Medulla oblongata (tissue), 1 donor: ENCODE measurements at regions not wholly inside any gene's neighbourhood (a gene's known extent, or its start where the extent isn't known, plus 50 kb on each side); places are given as distances from the start of the nearest gene placed in this dataset.
"Not testable (repeated sequence)": the region's sequence is repeated elsewhere in the genome, so short reads cannot be mapped to it uniquely, and the experiment has no call there.

Source experiments
- DNase-seq: peaks from one replicate; pipeline ENCODE4 v3.0.0-alpha.2; 2015; ENCODE audit errors: extremely low spot score

DNA sequence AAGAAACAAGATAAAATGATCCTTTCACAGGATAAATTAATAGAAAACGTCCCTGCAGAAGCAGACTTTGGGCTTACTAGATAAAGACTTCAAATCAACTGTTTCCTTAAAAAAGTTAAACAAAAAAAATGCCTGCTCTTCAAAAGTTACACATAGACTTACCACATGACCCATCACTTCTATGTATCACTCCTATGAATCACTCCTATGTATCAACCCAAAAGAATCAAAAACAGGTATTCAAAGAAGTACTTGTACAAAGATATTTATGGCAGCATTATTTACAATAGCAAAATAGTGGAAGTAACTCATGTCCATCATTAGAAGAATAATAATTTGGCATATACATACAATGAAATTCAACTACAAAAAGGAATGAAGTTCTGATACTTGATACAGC is 56.3 kb upstream of the PRDM9 start:
- DNase-seq = no peak

DNA sequence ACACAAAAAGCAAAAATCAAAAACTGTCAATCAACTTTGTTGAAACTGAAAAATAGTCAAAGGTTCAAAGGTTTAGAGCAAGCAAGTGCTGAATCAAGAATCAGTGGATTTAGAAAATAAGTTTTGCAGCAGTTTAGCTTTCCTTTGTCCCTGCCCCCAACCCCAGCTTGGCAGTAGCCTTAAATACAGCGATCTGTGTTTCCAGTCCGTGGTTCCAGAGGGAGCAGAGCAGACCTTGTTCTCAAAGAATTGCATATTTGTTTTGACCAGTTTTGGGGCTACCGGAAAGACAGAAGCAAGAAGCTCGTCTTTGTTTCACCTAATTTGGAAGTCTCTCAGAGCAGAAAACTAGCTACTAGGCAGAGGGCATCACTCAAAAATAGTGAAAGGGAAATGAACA is 57.2 kb upstream of the PRDM9 start:
- DNase-seq = peak; percentile 5

DNA sequence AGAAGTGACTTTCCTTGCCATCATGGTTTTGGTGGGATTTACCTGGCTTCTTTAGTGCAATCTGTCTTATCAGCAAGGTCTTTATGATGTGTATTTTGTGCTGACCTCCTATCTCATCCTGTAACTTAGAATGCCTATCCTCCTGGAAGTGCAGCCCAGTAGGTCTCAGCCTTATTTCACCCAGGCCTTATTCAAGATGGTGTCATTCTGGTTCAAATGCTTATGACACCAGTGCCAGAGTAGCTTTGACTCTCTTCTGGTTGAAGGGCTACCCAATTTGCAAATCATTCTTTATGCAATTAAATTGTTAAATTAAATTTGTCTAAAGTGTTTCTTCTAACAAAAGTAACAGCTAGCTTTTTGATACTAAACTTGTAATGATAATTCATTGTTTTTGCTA is 58.8 kb upstream of the PRDM9 start:
- no peak for DNase-seq

DNA sequence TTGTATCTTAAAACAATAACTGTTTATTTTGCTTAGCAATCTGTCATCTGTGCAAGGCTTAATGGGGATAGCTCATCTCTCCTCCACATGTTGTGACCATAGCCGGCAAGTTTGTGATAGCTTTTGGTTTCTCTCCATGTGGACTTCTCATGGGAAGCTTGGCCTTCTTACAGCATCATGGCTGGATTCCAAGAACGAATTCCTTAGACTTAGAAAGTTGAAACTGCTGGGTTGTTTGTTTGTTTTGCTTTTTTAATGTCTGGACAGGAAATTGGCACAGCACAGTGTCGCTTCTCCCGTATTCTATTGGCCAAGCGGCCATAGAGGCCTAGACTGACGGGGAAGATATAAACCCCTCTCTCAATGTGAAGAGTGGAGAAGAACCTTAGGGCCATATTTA is 61.0 kb upstream of the PRDM9 start:
- DNase-seq = peak; percentile 12

DNA sequence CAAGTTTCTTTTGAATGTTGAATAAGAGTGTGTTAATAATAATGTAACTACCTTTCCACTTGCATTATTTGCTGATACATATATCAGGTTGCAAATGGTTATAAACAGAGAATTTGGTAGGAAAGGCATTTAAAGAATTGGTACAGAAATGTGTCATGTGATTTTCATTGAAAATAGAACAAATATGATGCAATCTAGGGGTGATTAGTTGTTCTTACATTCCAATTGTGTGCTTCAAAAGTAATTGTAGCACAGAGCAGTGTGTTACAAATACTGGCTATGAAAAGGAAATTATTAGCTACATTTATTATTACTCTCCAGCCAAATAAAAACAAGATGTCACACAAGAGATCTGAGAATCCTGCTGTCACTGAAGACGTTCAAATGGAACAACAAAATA is 61.8 kb upstream of the PRDM9 start:
- DNase-seq = no peak

DNA sequence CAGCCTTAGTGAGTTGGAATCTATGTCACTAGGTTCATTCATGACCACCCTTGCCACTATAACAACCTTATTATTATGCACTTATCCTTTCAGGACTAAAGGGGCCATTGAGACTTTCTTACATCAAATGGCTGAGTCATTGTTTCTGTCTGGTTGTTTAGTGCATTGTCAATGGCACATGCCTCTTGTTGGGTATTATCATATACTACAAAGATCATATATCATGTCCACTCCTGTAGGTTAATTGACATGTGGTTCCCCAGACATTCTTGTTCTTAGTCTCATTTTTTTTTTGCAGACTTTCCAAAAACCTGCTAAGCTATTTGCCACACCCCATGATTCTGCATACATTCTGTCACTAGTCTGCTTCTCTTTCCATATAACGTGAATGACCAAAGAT is 66.7 kb upstream of the PRDM9 start:
- DNase-seq = no peak

DNA sequence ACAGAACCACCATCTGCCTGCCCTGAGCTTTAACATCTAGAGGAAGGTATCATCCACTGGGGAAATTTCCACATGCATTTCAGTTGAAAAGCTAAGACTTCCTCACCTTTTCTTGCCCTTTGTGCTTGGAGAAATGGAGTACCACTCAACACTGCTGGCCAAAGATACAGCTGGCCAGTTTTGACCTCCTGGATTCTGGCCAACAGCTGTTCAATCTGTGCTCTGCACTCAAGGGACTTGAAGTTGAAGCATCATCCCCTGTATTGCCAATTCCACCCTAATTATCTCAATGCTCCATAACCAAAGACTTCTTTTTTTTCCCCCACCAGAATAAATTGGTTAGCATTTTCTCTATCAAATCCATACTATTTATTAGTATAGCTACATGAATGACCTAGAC is 70.4 kb upstream of the PRDM9 start:
- no peak for DNase-seq

DNA sequence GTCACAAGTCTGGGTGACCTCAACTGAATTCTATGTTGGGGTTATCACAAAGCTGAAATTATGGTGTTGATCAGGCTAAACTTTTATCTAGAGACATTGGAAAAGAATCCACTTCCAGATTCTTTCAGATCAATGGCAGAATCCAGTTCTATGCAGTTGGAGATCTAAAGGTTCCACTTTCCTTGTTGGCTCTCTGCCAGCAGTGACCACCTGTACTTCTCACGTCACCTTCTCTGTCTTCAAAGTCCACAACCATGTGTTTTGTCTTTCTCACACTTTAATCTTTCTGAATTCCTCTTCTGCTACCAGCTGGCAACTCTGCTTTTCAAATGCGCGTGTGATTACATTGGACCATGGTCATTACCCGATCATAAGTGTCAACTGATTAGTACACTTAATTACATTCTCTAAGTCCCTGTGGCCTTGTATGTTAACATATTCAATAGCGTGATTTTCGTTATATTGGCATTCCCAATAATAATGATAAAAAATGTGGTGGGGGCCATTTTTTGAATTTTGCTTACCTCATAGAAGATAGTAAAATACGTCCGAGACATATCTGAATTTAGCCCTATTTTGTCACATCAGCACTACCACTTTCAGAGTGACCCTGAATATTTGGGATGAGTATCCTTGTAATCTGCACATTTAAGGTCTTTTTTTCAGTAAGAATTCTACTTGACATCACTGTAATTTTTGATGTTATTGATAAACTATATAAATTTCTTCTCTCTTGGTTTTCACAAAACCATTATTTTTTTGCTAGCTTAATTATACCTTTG is 73.7 kb upstream of the PRDM9 start:
- DNase-seq = no peak

DNA sequence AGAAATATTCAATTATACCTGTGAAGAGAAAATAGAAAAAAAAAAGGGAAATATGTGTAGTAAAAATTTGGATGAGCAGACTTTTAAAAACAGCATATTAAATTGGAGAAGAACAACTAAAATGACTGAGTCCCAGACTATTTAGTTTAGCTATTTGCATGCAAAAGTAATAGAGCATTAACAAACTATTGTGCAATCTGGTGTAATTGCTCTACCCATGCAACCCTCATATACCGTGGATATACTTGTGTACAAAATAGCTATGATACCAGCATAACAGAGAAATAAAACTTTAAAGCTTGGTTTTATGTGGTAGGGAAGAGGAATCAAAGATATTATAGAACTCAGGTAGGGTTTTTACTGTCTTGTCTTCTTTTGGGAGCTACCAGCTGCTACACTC is 78.7 kb upstream of the PRDM9 start:
- no peak for DNase-seq

DNA sequence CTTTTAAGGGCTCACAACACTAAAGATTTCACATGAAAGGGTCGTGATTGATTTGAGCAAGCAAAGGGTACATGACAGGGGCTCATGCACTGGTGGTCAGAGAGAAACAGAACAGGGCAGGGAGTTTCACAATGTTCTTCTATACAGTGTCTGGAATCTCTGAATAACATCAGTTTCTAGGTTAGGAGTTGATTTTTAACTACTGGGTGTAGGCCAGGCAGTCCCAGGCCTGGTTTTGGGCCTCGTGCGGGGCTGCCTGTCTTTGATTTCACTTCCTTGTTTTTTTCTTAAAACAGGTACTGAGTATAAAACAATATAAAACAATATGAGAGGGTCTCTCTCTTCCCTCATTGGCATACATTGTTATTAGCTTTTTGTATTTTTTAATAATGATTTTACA is 87.2 kb upstream of the PRDM9 start:
- not testable (repeated sequence) for DNase-seq

DNA sequence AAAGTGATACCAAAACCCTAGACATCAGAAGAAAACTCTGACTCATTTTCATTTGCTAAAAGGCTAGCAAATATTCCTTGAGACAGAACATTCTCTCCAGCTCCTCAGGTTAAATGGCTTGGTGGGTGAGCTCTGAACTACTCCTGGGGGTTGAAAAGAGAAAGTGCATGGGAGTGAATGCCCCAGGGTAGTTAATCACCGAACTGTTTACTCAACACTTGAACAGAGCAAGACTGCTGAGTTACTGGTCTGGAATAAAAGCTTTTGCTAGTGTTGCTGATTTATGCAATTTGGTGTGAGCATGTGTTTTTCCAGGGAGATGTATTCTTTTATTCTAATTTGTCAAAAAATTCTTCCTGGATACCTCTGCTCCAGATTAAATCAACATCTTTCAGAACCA is 88.3 kb upstream of the PRDM9 start:
- no peak for DNase-seq

DNA sequence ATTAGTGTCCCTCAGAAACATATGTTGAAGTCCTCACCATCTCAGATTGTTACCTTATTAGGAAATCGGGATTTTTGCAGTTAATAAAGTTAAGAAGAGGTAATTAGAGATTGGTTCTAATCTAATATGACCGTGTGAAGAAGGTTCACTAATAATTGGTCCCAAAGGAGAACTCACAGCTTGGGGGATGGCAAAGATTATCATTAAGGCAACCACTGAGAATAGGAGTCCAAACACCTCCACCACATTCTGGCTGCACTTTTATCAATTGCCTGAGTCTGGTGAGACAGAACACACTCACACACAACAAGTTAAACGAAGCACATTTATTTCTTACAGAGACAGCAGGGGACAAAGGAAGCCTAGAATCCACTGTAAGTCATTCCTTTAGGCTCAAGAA is 94.9 kb upstream of the PRDM9 start:
- DNase-seq = no peak

DNA sequence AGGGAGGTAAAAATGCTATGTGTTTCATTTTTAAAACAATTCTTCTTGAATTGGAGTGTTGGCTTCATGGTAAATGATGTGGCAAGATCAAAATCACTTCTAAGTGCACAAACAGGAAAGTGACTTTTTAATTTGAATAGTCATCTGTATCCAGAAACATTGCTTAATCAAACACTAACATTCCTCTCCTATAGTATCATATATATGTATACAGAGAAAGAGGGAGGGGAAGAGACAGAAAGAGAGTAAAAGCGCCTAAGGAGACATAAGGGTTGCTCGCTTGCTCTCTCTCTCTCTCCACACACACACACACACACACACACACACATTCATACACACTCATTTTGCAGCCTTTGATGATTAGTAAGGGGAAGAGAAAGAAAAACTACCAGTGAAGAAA is 95.4 kb upstream of the PRDM9 start:
- DNase-seq = no peak

DNA sequence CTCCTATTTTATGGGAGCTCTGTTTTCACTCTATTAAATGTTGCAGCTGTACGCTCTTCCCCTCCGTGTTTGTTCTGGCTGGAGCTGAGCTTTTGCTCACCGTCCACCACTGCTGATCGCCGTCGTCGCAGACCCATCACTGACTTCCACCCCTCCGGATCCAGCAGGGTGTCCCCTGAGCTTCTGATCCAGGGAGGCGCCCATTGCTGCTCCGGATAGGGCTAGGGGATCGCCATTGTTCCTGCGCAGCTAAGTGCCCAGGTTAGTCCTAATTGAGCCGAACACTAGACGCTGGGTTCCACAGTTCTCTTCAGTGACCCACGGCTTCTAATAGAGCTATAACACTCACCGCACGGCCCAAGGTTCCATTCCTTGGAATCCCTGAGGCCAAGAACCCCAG is 96.2 kb upstream of the PRDM9 start:
- DNase-seq = no peak

DNA sequence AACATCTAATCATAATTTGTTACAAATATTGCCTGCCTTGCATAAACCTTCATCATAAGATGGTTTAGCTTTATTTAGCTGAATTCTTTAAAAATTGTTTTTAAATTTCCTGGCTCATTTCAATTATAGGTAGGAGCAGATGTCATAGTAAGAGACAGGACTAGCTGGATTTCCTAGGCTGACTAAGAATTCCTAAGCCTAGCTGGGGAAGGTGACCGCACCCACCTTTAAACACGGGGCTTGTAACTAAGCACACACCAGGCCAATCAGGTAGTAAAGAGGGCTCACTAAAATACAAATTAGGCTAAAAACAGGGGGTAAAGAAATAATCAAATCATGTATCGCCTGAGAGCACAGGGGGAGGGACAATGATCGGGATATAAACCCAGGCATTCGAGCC is 96.6 kb upstream of the PRDM9 start:
- not testable (repeated sequence) for DNase-seq

DNA sequence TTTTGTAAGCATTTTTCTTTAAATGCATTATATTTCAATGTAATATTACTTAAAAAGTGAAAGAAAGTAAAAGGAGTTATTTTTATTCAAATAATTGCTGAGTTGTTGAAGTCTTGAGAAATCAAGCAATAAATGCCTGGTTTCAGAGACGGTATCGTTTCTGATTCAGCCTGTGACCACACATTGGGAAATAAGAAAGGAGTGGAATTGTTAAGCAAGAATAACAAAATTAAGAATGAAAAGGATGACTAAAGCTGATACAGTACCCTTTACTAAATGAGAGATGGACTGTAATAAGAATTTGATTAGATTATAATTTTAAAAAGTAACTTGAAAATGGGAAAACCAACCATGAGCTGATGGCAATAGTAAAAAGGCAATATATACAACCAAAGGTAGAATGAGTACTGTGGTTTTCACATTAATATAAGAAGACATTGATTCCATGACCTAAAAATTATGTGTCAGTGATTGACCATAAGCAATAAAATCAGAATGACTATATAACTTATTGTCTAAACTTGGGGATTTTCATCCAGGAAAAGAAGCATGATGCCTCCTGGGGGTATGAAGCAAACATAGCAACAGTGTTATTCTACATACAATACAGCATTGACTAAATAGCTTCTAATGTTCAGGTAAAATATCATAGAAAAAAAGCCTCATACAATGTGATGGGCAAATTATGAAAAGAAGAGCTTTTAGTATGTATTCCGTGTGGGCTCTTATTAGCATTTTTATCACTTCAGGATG is 101.9 kb upstream of the PRDM9 start:
- no peak for DNase-seq

DNA sequence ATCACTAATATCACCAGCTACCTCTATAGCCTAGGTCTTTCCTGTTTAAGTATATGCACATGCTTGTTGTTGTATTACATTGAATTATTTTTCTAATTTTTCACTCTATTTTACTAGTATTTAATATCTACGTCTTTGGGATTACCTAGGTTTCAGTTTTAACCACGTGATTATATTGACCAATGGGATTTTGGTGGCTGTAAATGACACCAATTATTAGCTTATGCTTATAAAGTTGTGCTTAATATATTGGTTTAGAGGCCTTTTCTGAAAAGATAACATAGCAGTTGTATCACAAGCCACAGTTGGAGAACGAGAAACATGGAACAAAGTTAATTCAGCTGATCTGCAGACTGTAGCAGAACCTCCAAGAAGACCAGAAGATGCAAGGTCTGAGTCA is 104.8 kb upstream of the PRDM9 start:
- no peak for DNase-seq

DNA sequence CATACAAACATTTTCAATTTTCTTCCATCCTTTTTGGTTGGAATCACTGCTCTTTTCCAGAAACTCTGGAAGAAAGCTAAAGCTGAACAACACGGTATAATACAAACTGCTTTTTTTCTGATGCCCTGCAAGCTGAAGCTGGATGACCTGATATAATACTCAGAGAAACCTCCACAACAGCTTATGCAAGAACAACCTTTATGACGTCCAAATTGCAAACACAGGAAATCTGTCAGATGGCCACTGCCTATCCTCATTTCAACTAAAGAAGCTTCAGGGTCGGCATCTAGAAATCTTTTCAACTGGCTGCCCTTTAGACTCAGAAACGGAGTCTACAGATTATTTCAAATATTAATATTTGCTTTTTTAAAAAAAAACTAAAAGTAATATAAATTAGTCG is 106.5 kb upstream of the PRDM9 start:
- no peak for DNase-seq

DNA sequence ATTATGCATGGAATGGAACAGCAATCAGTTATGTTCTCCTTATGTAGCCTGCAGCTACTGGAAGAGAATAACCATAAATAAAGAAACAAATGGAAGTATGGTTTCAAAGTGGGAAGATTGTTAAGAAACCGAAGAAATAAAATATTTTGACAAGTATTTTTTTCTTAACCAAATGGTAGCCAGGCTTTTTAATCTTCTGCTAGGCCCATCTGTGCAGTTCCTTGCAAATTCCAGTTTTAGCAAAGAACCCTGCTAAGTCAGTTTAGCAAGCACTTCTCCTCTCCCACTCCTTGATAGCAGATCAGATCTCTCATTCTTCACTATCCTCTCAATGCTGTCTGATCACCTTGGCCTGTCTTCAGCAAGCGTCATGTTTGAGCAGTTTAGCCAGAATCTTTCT is 111.1 kb upstream of the PRDM9 start:
- no peak for DNase-seq

DNA sequence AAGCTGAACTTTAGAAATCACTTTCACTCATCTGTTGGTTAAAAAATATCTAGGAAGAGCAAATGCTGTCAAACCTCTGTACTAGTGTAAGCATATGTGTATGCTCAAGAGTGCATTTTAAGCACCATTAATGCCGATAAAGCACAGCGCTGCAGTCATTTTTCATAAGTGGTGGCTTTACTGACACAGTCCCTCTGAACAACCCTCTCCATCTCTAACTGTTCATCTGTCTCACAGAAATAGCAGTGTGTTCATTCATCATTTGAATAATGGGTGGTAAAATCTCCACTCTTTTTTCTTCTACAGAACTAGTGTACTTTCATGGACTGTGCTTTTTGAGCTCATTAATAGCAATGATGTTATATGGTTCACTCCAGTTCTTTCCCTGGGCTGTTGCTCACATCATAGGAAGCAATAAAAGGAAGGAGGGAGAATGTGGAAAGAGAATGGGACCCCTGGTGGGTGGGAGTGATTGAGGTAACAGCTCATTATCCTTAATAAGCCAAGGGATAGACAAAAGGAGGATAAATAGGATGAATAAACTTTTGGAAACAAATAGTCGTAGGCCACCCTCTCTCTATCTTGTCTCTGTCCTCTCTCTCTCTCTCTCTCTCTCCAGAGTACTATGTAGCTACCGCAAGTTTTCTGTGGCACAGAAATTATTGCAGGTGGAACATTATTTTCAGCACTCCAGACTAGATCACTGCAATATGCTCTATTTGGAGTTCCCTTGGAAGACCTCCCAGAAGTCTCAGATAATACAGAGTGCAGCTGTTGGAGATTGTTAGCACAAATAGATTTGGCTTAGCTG is 117.9 kb upstream of the PRDM9 start:
- no peak for DNase-seq

DNA sequence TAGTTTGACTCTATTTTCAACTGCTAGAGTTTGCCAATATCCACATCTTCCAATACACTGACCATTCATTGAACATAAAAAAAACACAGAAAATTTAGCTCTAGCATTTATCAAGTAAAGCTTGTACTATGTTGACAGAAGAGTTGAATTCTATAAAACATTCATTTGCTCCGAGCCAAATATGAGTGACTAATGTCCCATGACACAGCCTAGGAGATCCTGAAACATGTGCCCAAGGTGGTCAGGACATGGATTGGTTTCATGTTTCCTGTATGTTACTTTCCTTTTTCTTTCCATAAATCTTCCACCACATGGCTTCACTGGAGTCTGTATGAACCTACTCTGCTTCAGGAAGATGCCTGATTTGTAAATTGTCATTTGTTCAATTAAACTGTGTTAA is 122.4 kb upstream of the PRDM9 start:
- DNase-seq = no peak

DNA sequence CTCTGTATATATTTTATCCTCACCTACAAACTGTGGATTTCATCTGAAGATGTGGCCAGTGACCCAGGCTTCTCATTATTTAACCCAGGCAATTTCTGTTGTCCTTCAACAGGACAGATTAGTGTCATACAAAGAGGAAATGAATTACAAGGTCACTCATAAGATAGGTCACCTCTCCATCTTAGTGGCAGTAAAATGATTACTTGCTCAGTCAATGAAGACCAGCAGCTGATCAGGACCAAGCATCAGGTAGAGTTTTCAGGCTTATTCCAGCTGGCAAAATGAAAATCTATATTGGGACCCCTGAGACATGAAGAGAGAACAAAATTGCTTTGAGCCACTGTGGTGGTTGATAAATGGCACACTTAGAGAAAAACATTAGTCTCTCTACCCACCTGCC is 135.2 kb upstream of the PRDM9 start:
- DNase-seq = no peak

DNA sequence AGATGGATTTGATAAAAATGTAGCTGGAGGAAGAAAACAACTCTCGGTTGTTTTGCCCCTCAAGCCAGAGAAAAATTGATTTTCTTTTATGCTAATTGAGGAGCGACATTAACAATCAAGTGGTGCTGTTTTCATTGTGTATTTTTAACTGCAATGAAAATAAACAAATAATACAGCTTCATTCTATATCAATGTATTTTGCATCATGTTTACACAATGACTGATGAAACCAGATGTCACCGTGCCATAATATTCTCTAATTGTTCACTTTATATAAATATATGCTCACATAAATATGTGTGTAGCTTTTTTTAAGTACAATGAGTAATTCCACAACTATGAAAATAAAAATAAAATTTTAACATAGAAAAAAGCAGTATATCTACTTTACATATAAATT is 139.0 kb upstream of the PRDM9 start:
- DNase-seq = no peak
